HCT116 (cell line): ENCODE measurements at regions not wholly inside any gene's neighbourhood (a gene's known extent, or its start where the extent isn't known, plus 50 kb on each side); places are given as distances from the start of the nearest gene placed in this dataset.

Experiments used
- ATAC-seq: fragments of 200-7000 bp; cut with Tn5 transposase; 2 replicates; pipeline ENCODE4 v1.9.1; 2020; ENCODE audit warnings: mild to moderate bottlenecking, moderate library complexity
- BruUV-seq: library from RNA; stranded (reverse); fragments of 400-500 nt; replicated peaks from 2 replicates; lab custom pipeline; 2021; lab: Mats Ljungman, UMichigan
- CTCF ChIA-PET: fragments of 300-600 bp; sonication (Branson Sonifier 250); formaldehyde crosslinking; loops from one replicate; lab custom pipeline; 2021; ENCODE audit warnings: antibody characterized with exemption; lab: Charles Lee
- POLR2A ChIA-PET: fragments of 300-600, 350-600 bp; sonication (Branson Sonifier 250); formaldehyde crosslinking; loops from one replicate; lab custom pipeline; 2021; ENCODE audit warnings: antibody characterized with exemption; lab: Charles Lee
- RAD21 ChIA-PET, 2 experiments: fragments of 300-600 bp; sonication (Branson Sonifier 250); formaldehyde crosslinking; loops; one replicate each; lab custom pipeline; 2023; ENCODE audit warnings: low total read pairs in 2 of 2; ENCODE audit not compliant: uncharacterized antibody in 2 of 2, unreplicated experiment in 2 of 2, low non-redundant PET in 1 of 2; lab: Charles Lee
- DNase-seq: peaks from one replicate; pipeline ENCODE4 v3.0.0-alpha.2; 2010; ENCODE audit warnings: low read depth, low spot score
- H2AFZ ChIP-seq: fragments of 200-600 bp; shearing (Covaris generic), sonication (generic); 2 replicates; pipeline ENCODE4 v1.6.1; 2017; ENCODE audit warnings: low read depth, mixed run types, mixed read lengths, antibody characterized with exemption, low read length; ENCODE audit not compliant: poor library complexity, severe bottlenecking
- H3K27ac ChIP-seq: 2 replicates; pipeline ENCODE4 v1.5.1; 2012; ENCODE audit warnings: low read depth, low read length
- H3K27me3 ChIP-seq: fragments of 200-600 bp; sonication (generic); 2 replicates; pipeline ENCODE4 v1.6.1; 2016; ENCODE audit warnings: mixed run types, low read length, mixed read lengths; ENCODE audit not compliant: insufficient read depth
- H3K36me3 ChIP-seq, 2 experiments: fragments of 200-500 bp in 1 of 2; fragments of 200-600 bp in 1 of 2; sonication (Bioruptor generic) in 1 of 2; sonication (generic) in 1 of 2; 2 replicates each; pipeline versions ENCODE4 v1.5.1 to v1.6.1; 2014 to 2016; ENCODE audit warnings: low read length in 2 of 2, inconsistent platforms in 1 of 2, mixed read lengths in 1 of 2, mixed run types in 1 of 2; ENCODE audit not compliant: insufficient read depth in 2 of 2, control insufficient read depth in 1 of 2
- H3K4me1 ChIP-seq, 2 experiments: fragments of 200-600 bp in 1 of 2; sonication (generic) in 1 of 2; 2 replicates each; pipeline versions ENCODE4 v1.5.1 to v1.6.1; 2012 to 2017; ENCODE audit warnings: low read length in 2 of 2, inconsistent platforms in 1 of 2, mild to moderate bottlenecking in 1 of 2, mixed read lengths in 1 of 2, mixed run types in 1 of 2, moderate library complexity in 1 of 2; ENCODE audit not compliant: insufficient read depth in 2 of 2, control insufficient read depth in 1 of 2
- H3K4me2 ChIP-seq: fragments of 200-600 bp; sonication (generic); 2 replicates; pipeline ENCODE4 v1.6.1; 2017; ENCODE audit warnings: mixed run types, low read length, mixed read lengths
- H3K4me3 ChIP-seq, 2 experiments: fragments of 200-600 bp in 1 of 2; sonication (generic) in 1 of 2; replicated peaks in 1 of 2; 2 replicates each; pipeline ENCODE4 v1.5.1; 2011 to 2016; ENCODE audit warnings: low read length in 2 of 2, control low read depth in 1 of 2, low read depth in 1 of 2, mild to moderate bottlenecking in 1 of 2, mixed read lengths in 1 of 2, mixed run types in 1 of 2
- H3K79me2 ChIP-seq: fragments of 200-600 bp; sonication (generic); 2 replicates; pipeline ENCODE4 v1.6.1; 2017; ENCODE audit warnings: mild to moderate bottlenecking, mixed run types, low read length, moderate library complexity, mixed read lengths; ENCODE audit not compliant: insufficient read depth
- H3K9ac ChIP-seq: fragments of 200-600 bp; sonication (generic); 2 replicates; pipeline ENCODE4 v1.6.1; 2016; ENCODE audit warnings: low read length, mixed read lengths
- H3K9me2 ChIP-seq: fragments of 200-600 bp; sonication (generic), shearing (Covaris generic); 2 replicates; pipeline ENCODE4 v1.6.1; 2017; ENCODE audit warnings: mixed run types, mild to moderate bottlenecking, moderate library complexity; ENCODE audit not compliant: insufficient read depth
- H3K9me3 ChIP-seq, 2 experiments: fragments of 200-500 bp in 1 of 2; fragments of 200-600 bp in 1 of 2; sonication (Bioruptor generic) in 1 of 2; sonication (generic) in 1 of 2; 2 replicates each; pipeline ENCODE4 v1.6.1; 2014 to 2017; ENCODE audit warnings: low read length in 2 of 2, mixed read lengths in 2 of 2, inconsistent platforms in 1 of 2, low read depth in 1 of 2, mild to moderate bottlenecking in 1 of 2, mixed run types in 1 of 2, moderate library complexity in 1 of 2; ENCODE audit not compliant: control insufficient read depth in 1 of 2, insufficient read depth in 1 of 2
- H4K20me1 ChIP-seq: fragments of 200-600 bp; sonication (generic), shearing (Covaris generic); 2 replicates; pipeline ENCODE4 v1.6.1; 2017; ENCODE audit warnings: mixed run types, mild to moderate bottlenecking, moderate library complexity; ENCODE audit not compliant: insufficient read depth
- EGR1 ChIP-seq: IDR thresholded peaks from 2 replicates; pipeline ENCODE4 v1.6.1; 2012; ENCODE audit warnings: low read depth
- JUND ChIP-seq: IDR thresholded peaks from 2 replicates; pipeline ENCODE4 v1.6.1; 2012
- POLR2AphosphoS5 ChIP-seq: IDR thresholded peaks from 2 replicates; pipeline ENCODE4 v1.6.1; 2011; ENCODE audit warnings: mild to moderate bottlenecking, low read depth, low read length, moderate library complexity
- SRF ChIP-seq: IDR thresholded peaks from 2 replicates; pipeline ENCODE4 v1.6.1; 2012; ENCODE audit warnings: low read depth
- TCF7L2 ChIP-seq: IDR thresholded peaks from 2 replicates; pipeline ENCODE4 v1.7.0; 2011; ENCODE audit warnings: borderline replicate concordance, inconsistent platforms; ENCODE audit not compliant: insufficient read depth, insufficient read length; ENCODE audit errors: extremely low read depth
- YY1 ChIP-seq: IDR thresholded peaks from 2 replicates; pipeline ENCODE4 v1.6.1; 2011; ENCODE audit warnings: low read length, low read depth, moderate library complexity, mild to moderate bottlenecking; ENCODE audit not compliant: insufficient replicate concordance; ENCODE audit errors: extremely low read depth
- ZFX ChIP-seq: fragments of 450-650 bp; IDR thresholded peaks from 2 replicates; pipeline ENCODE4 v1.6.1; 2017
- intact Hi-C: fragments of 100-400 bp; cut with micrococcal nuclease; formaldehyde crosslinking; loops from 2 replicates; pipeline ENCODE4 v1.10.0; 2022
- TF ChIP-seq, protein P1 (sequence below): IDR thresholded peaks from 2 replicates; pipeline ENCODE4 v1.6.1; 2012
- TF ChIP-seq, protein P2 (sequence below): IDR thresholded peaks from 2 replicates; pipeline ENCODE4 v1.6.1; 2012

DNA sequence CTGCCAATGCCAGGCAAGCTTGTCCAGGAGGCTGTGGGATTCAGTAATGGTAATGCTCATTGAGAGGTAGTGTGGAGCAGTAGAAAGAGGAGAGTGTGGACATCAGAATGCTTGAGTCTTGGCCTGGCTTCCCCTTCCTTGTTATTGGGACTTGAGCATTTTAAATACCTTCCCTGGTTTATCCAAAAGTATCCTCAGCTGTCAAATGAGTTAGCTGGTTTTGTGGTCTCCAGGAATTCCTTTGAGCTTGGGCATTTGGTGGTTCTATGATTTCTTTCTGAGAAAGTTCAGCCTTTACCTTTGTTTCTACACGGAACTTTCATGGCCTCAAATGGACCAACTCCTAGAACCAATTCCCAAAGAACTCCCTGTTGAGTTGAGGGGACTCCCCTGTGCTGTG, 264.3 kb downstream of the PTEN start:
- CTCF ChIA-PET: no interaction called here
- peaks cover 0 to 5% of the 10 kb centered on the region in 2 experiments; a peak in 1 of 4 replicates for H3K4me1 ChIP-seq

DNA sequence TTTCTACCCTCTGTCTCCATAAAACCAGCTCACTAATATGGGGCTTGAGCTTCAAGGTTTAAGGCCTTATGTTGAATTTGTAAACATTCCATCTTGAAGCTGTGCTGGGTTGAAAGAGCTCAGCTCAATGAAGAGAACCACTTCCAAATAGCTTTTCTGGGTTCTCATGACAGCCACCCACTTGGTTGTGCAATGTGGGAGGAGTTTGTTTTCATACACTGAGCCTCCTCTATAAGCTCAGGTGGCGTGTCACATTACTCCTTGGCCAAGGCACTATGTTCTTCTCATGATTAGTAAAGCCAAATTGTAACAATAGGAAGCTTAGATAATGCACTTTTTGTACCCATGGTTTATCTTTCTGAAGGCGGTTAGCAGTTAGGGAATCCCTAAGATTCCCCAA, 265.6 kb downstream of the PTEN start:
- peaks cover 0 to 5% of the 10 kb centered on the region in 2 experiments; a peak in 1 of 4 replicates for H3K4me1 ChIP-seq
- H3K9me2 ChIP-seq: no peaks in the 10 kb centered on the region
- no peak overlapping the region for H2AFZ ChIP-seq
- DNase-seq (no peak), ATAC-seq (no peak)
- intact Hi-C loops: no loop called here
- no peak overlapping the region for H3K4me2 ChIP-seq
- no peaks in the 10 kb centered on the region for H3K27me3 ChIP-seq
- ChIA-PET CTCF (no interaction called here), RAD21 (no interaction called here), POLR2A (no interaction called here)
- H3K9ac ChIP-seq: no peak overlapping the region
- no peaks in the 10 kb centered on the region for H4K20me1 ChIP-seq
- H3K4me3 ChIP-seq: no peak overlapping the region
- no peaks in the 10 kb centered on the region for H3K9me3 ChIP-seq
- TF ChIP-seq YY1: no peak
- no peak for TF ChIP-seq EGR1
- no peak for TF ChIP-seq SRF
- no peak for TF ChIP-seq JUND
- no peak for TF ChIP-seq ZFX
- TF ChIP-seq POLR2AphosphoS5: no peak
- TF ChIP-seq TCF7L2: no peak
- TF ChIP-seq, protein P1, sequence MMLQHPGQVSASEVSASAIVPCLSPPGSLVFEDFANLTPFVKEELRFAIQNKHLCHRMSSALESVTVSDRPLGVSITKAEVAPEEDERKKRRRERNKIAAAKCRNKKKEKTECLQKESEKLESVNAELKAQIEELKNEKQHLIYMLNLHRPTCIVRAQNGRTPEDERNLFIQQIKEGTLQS: no peak
- no peaks in the 10 kb centered on the region for H3K79me2 ChIP-seq
- BruUV-seq: no TSS peak
- no peak overlapping the region for H3K27ac ChIP-seq
- no peaks in the 10 kb centered on the region for H3K36me3 ChIP-seq

More for the DNA sequence above, 264.3 kb downstream of the PTEN start:
- H2AFZ ChIP-seq: no peak overlapping the region
- no peaks in the 10 kb centered on the region for H3K9me3 ChIP-seq
- BruUV-seq: no TSS peak
- ATAC-seq: no peak
- H3K27me3 ChIP-seq: no peaks in the 10 kb centered on the region
- no peak for DNase-seq
- H4K20me1 ChIP-seq: no peaks in the 10 kb centered on the region
- RAD21 ChIA-PET: no interaction called here
- intact Hi-C loops: no loop called here
- TF ChIP-seq, protein P2, sequence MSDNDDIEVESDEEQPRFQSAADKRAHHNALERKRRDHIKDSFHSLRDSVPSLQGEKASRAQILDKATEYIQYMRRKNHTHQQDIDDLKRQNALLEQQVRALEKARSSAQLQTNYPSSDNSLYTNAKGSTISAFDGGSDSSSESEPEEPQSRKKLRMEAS: no peak
- no peaks in the 10 kb centered on the region for H3K79me2 ChIP-seq
- H3K36me3 ChIP-seq: no peaks in the 10 kb centered on the region
- H3K9ac ChIP-seq: no peak overlapping the region
- H3K4me2 ChIP-seq: no peak overlapping the region
- H3K4me3 ChIP-seq: no peak overlapping the region
- POLR2A ChIA-PET: no interaction called here
- no peak overlapping the region for H3K27ac ChIP-seq
- H3K9me2 ChIP-seq: no peaks in the 10 kb centered on the region
